NOMO-1 treated with dmso at 0.1 percent for 144 hours (cell line): ENCODE measurements at regions not wholly inside any gene's neighbourhood (a gene's known extent, or its start where the extent isn't known, plus 50 kb on each side); places are given as distances from the start of the nearest gene placed in this dataset.
A peak's percentile ranks its signal among the peaks of the same experiment; 100 is the strongest.
"Not testable (repeated sequence)": the region's sequence is repeated elsewhere in the genome, so short reads cannot be mapped to it uniquely, and the experiment has no call there.

Source experiments
- DNase-seq: peaks from one replicate; lab custom pipeline; 2025; ENCODE audit not compliant: unreplicated experiment; lab: John Stamatoyannopoulos, UW

- no peak for DNase-seq
Measured at GRCh38 chr12:67455236-67455635, 186.1 kb downstream of the CAND1 start.

- DNase-seq: no peak
Measured at GRCh38 chr12:67456431-67456901, 187.3 kb downstream of the CAND1 start.

- DNase-seq: no peak
Measured at GRCh38 chr12:67457136-67457535, 188.0 kb downstream of the CAND1 start.

GRCh38 chr12:67457778-67458665, 188.9 kb downstream of the CAND1 start:
- DNase-seq: peak; percentile 88

GRCh38 chr12:67459173-67459572, 189.4 kb upstream of the DYRK2 start:
- no peak for DNase-seq

- DNase-seq: no peak
Measured at GRCh38 chr12:67459578-67459977, 189.0 kb upstream of the DYRK2 start.

GRCh38 chr12:67460388-67460787, 188.2 kb upstream of the DYRK2 start:
- no peak for DNase-seq

- no peak for DNase-seq
Measured at GRCh38 chr12:67468549-67469245, 179.8 kb upstream of the DYRK2 start.

GRCh38 chr12:67469666-67470065, 178.9 kb upstream of the DYRK2 start:
- no peak for DNase-seq

GRCh38 chr12:67471810-67472209, 176.7 kb upstream of the DYRK2 start:
- DNase-seq: no peak

GRCh38 chr12:67472539-67472938, 176.0 kb upstream of the DYRK2 start:
- no peak for DNase-seq

GRCh38 chr12:67474934-67475620, 173.5 kb upstream of the DYRK2 start:
- DNase-seq: no peak

GRCh38 chr12:67475725-67476124, 172.8 kb upstream of the DYRK2 start:
- DNase-seq: no peak

GRCh38 chr12:67477681-67478265, 170.8 kb upstream of the DYRK2 start:
- no peak for DNase-seq

- peak; percentile 94 for DNase-seq
Measured at GRCh38 chr12:67482751-67483661, 165.5 kb upstream of the DYRK2 start.

- DNase-seq: no peak
Measured at GRCh38 chr12:67483871-67484554, 164.5 kb upstream of the DYRK2 start.

- no peak for DNase-seq
Measured at GRCh38 chr12:67484791-67485480, 163.6 kb upstream of the DYRK2 start.

GRCh38 chr12:67486671-67487070, 161.9 kb upstream of the DYRK2 start:
- no peak for DNase-seq

GRCh38 chr12:67488349-67488748, 160.2 kb upstream of the DYRK2 start:
- DNase-seq: not testable (repeated sequence)
